GM21423 (cell line): ENCODE measurements at regions not wholly inside any gene's neighbourhood (a gene's known extent, or its start where the extent isn't known, plus 50 kb on each side); places are given as distances from the start of the nearest gene placed in this dataset.
"Not testable (repeated sequence)": the region's sequence is repeated elsewhere in the genome, so short reads cannot be mapped to it uniquely, and the experiment has no call there.

Source experiments
- ATAC-seq: cut with Tn5 transposase; IDR thresholded peaks from one replicate; pipeline ENCODE4 v1.9.1; 2021; ENCODE audit warnings: mild to moderate bottlenecking, moderate library complexity; ENCODE audit not compliant: unreplicated experiment

GRCh38 chr9:75658301-75658905 lies 232.1 kb upstream of the PCSK5 start:
- ATAC-seq, result no peak

GRCh38 chr9:75664597-75664996 lies 225.9 kb upstream of the PCSK5 start:
- no peak for ATAC-seq

GRCh38 chr9:75666856-75667554 lies 223.5 kb upstream of the PCSK5 start:
- ATAC-seq, result no peak

GRCh38 chr9:75669721-75670120 lies 220.8 kb upstream of the PCSK5 start:
- ATAC-seq, result no peak

- no peak for ATAC-seq
Observed at GRCh38 chr9:75671354-75671753, 219.1 kb upstream of the PCSK5 start.

GRCh38 chr9:75672478-75672877 lies 218.0 kb upstream of the PCSK5 start:
- ATAC-seq, result no peak

GRCh38 chr9:75683591-75683990 lies 206.9 kb upstream of the PCSK5 start:
- no peak for ATAC-seq

GRCh38 chr9:75685062-75685461 lies 205.4 kb upstream of the PCSK5 start:
- no peak for ATAC-seq

GRCh38 chr9:75687359-75687953 lies 203.0 kb upstream of the PCSK5 start:
- no peak for ATAC-seq

- not testable (repeated sequence) for ATAC-seq
Observed at GRCh38 chr9:75690551-75690950, 199.9 kb upstream of the PCSK5 start.

GRCh38 chr9:75691408-75691807 lies 199.1 kb upstream of the PCSK5 start:
- no peak for ATAC-seq

- ATAC-seq, result no peak
Observed at GRCh38 chr9:75692309-75692708, 198.2 kb upstream of the PCSK5 start.

- ATAC-seq, result no peak
Observed at GRCh38 chr9:75695921-75696320, 194.6 kb upstream of the PCSK5 start.

- no peak for ATAC-seq
Observed at GRCh38 chr9:75699017-75699416, 191.5 kb upstream of the PCSK5 start.

- no peak for ATAC-seq
Observed at GRCh38 chr9:75699625-75700251, 190.7 kb upstream of the PCSK5 start.

- ATAC-seq, result no peak
Observed at GRCh38 chr9:75700252-75700640, 190.2 kb upstream of the PCSK5 start.

GRCh38 chr9:75707191-75707590 lies 183.3 kb upstream of the PCSK5 start:
- no peak for ATAC-seq

GRCh38 chr9:75709698-75710097 lies 180.8 kb upstream of the PCSK5 start:
- ATAC-seq, result no peak

- ATAC-seq, result no peak
Observed at GRCh38 chr9:75712700-75713099, 177.8 kb upstream of the PCSK5 start.

- ATAC-seq, result no peak
Observed at GRCh38 chr9:75713335-75713734, 177.1 kb upstream of the PCSK5 start.

- no peak for ATAC-seq
Observed at GRCh38 chr9:75715360-75715759, 175.1 kb upstream of the PCSK5 start.

GRCh38 chr9:75718677-75719076 lies 171.8 kb upstream of the PCSK5 start:
- ATAC-seq, result no peak
